IMR-90 (cell line): ENCODE measurements at regions not wholly inside any gene's neighbourhood (a gene's known extent, or its start where the extent isn't known, plus 50 kb on each side); places are given as distances from the start of the nearest gene placed in this dataset.

Experiments used
- CEBPB ChIP-seq: IDR thresholded peaks from 2 replicates; pipeline ENCODE4 v1.6.1; 2012; ENCODE audit warnings: low read depth, low read length, improper control_type of control experiment
- CTCF ChIP-seq: conservative IDR thresholded peaks from 2 replicates; pipeline ENCODE4 v1.5.1; 2012; ENCODE audit warnings: mild to moderate bottlenecking, low read depth, low read length, improper control_type of control experiment
- POLR2A ChIP-seq: IDR thresholded peaks from 2 replicates; pipeline ENCODE4 v1.6.1; 2012; ENCODE audit warnings: mild to moderate bottlenecking, low read depth, low read length
- USF2 ChIP-seq: fragments of 150-350 bp; IDR thresholded peaks from 2 replicates; pipeline ENCODE4 v1.6.1; 2017; ENCODE audit warnings: mild to moderate bottlenecking, antibody characterized with exemption, low read length, low read depth

GRCh38 chr12:16692099-16692498, 86.1 kb upstream of the LMO3 start:
- no peak for TF ChIP-seq CEBPB
- no peak for TF ChIP-seq CTCF
- no peak for TF ChIP-seq USF2
- no peak for TF ChIP-seq POLR2A
